Colonic mucosa (tissue), 4 donors: ENCODE measurements at regions not wholly inside any gene's neighbourhood (a gene's known extent, or its start where the extent isn't known, plus 50 kb on each side); places are given as distances from the start of the nearest gene placed in this dataset.

Experiments used
- DNase-seq: peaks from one replicate; pipeline ENCODE4 v3.0.0-alpha.2; 2020
- H3K27ac ChIP-seq: fragments of 200-600 bp; one replicate; pipeline ENCODE4 v1.8.0; 2021
- H3K27me3 ChIP-seq: fragments of 200-600 bp; one replicate; pipeline ENCODE4 v1.8.0; 2021
- H3K36me3 ChIP-seq: fragments of 200-600 bp; one replicate; pipeline ENCODE4 v1.8.0; 2021
- H3K4me1 ChIP-seq: fragments of 200-600 bp; one replicate; pipeline ENCODE4 v1.8.0; 2021; ENCODE audit warnings: mild to moderate bottlenecking
- H3K4me3 ChIP-seq: fragments of 200-600 bp; one replicate; pipeline ENCODE4 v1.8.0; 2021
- H3K9ac ChIP-seq, 2 donors: one replicate each; pipeline ENCODE4 v1.7.0; 2013; ENCODE audit warnings: control low read depth in 2 of 2, low read depth in 2 of 2, low read length in 2 of 2
- H3K9me3 ChIP-seq: fragments of 200-600 bp; one replicate; pipeline ENCODE4 v1.8.0; 2021
- intact Hi-C: fragments of 100-400 bp; cut with DNase I; formaldehyde crosslinking; loops from one replicate; pipeline ENCODE4 v1.14.1; 2022
- TF ChIP-seq, protein P1 (sequence below): fragments of 200-600 bp; IDR thresholded peaks from one replicate; pipeline ENCODE4 v1.8.0; 2022; ENCODE audit warnings: antibody characterized with exemption, mild to moderate bottlenecking
- donor health status: healthy.
- donor health status: DM: no; HTN: no; CAD: no.
- donor health status: DM: no; HTN: no; CAD: no.

GRCh38 chr3:137687181-137687879 lies 76.8 kb upstream of the SOX14 start:
- no peak overlapping the region for H3K9ac ChIP-seq
- no peaks in the 10 kb centered on the region for H3K27me3 ChIP-seq
- DNase-seq = no peak
- no peaks in the 10 kb centered on the region for H3K36me3 ChIP-seq
- intact Hi-C loops = no loop called here
- H3K9me3 ChIP-seq = no peaks in the 10 kb centered on the region
- TF ChIP-seq, protein P1, sequence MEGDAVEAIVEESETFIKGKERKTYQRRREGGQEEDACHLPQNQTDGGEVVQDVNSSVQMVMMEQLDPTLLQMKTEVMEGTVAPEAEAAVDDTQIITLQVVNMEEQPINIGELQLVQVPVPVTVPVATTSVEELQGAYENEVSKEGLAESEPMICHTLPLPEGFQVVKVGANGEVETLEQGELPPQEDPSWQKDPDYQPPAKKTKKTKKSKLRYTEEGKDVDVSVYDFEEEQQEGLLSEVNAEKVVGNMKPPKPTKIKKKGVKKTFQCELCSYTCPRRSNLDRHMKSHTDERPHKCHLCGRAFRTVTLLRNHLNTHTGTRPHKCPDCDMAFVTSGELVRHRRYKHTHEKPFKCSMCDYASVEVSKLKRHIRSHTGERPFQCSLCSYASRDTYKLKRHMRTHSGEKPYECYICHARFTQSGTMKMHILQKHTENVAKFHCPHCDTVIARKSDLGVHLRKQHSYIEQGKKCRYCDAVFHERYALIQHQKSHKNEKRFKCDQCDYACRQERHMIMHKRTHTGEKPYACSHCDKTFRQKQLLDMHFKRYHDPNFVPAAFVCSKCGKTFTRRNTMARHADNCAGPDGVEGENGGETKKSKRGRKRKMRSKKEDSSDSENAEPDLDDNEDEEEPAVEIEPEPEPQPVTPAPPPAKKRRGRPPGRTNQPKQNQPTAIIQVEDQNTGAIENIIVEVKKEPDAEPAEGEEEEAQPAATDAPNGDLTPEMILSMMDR = no peak
- no peak overlapping the region for H3K4me3 ChIP-seq
- no peaks in the 10 kb centered on the region for H3K4me1 ChIP-seq
- H3K27ac ChIP-seq = no peak overlapping the region

DNA sequence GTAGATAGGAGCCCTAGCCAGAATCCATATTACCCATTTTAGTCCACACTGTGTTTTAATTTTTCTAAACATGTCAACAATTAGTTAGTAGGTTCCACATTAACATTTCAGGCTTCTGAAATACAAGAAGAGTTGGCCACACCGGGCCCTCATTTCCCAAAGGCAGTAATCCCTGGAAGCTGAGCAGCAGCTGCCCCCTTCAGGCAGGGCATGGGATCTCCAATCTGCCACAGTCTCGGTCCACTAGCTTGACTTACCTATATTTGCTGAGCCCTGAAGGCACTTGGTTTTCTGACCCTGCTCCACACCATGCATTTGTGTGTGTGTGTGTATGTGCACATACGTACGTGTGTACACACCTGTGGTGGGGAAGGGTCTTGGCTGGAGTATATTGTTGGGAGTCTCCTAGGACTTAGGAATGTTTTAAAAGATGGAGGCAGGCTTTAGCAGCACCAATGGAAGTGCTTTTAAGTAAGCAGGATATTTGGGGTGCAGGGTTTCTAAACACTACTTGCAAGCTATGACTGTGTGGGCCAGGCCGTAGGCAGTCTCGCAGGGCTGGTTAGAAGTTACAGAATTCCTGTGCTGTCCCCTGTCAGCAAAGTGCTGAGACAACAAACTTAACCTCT lies 71.2 kb upstream of the SOX14 start:
- no peaks in the 10 kb centered on the region for H3K4me1 ChIP-seq
- peak; percentile 23 for DNase-seq

DNA sequence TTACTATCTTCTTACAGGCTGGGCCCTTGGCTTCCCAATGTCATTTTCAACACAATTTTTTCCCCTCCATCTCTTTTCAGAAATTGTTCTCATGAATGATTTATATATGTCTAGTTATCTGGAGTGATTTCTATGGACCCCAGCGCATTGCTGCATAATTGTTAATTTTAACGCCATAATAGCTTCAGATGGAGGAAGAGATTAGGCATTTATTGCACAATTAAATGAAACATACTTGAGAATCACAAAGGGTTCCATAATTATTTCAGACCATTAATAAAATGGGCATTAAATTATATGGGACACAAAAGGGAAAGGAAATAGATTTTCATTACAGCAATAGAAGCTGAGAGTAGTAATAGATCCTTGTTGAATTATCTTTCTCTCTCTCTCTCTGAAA lies 70.3 kb upstream of the SOX14 start:
- DNase-seq = no peak
- no peak overlapping the region for H3K4me3 ChIP-seq
- no peaks in the 10 kb centered on the region for H3K4me1 ChIP-seq
- no peaks in the 10 kb centered on the region for H3K9me3 ChIP-seq
- H3K9ac ChIP-seq = no peak overlapping the region
- H3K27ac ChIP-seq = no peak overlapping the region
- no peaks in the 10 kb centered on the region for H3K27me3 ChIP-seq
- no peaks in the 10 kb centered on the region for H3K36me3 ChIP-seq
- intact Hi-C loops = no loop called here
- TF ChIP-seq, protein P1 = no peak

More for the DNA sequence above, 71.2 kb upstream of the SOX14 start:
- no peak overlapping the region for H3K27ac ChIP-seq
- H3K36me3 ChIP-seq = no peaks in the 10 kb centered on the region
- no peaks in the 10 kb centered on the region for H3K27me3 ChIP-seq
- no peak overlapping the region for H3K4me3 ChIP-seq
- H3K9ac ChIP-seq = no peak overlapping the region
- intact Hi-C loops = no loop called here
- H3K9me3 ChIP-seq = no peaks in the 10 kb centered on the region
- TF ChIP-seq, protein P1 = peak; percentile 15

- Histone ChIP-seq H3K9me3 (no peaks in the 10 kb centered on the region), H3K9ac (no peak overlapping the region), H3K4me1 (no peaks in the 10 kb centered on the region), H3K27ac (no peak overlapping the region), H3K4me3 (no peak overlapping the region), H3K36me3 (no peaks in the 10 kb centered on the region), H3K27me3 (no peaks in the 10 kb centered on the region)
- TF ChIP-seq, protein P1 = no peak
- DNase-seq = no peak
- intact Hi-C loops = no loop called here
These were observed 69.3 kb upstream of the SOX14 start for GRCh38 chr3:137694836-137695235.

DNA sequence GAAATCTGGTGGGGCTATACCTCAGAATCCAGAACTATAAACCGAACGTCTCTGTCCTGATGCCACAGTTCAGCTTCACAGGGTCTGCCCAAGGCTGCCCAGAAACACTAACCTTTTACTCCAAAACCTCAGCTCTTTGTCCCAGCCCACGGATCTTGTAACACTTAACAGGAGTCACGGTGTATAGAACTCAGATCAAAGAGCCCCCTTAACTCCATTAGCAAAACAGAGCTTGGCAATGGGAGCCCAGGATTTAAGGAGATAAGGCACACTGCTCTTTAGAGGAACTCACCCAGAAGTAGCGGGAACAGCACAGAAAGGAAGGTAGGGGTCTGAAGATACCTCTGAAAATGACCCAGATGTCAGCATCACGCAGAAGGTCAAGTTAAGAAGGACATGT lies 68.8 kb upstream of the SOX14 start:
- H3K9me3 ChIP-seq = no peaks in the 10 kb centered on the region
- intact Hi-C loops = no loop called here
- H3K27me3 ChIP-seq = no peaks in the 10 kb centered on the region
- H3K36me3 ChIP-seq = no peaks in the 10 kb centered on the region
- no peaks in the 10 kb centered on the region for H3K4me1 ChIP-seq
- no peak overlapping the region for H3K4me3 ChIP-seq
- no peak overlapping the region for H3K9ac ChIP-seq
- no peak overlapping the region for H3K27ac ChIP-seq
- DNase-seq = no peak
- TF ChIP-seq, protein P1 = no peak
